HG03521 (cell line): ENCODE measurements at regions not wholly inside any gene's neighbourhood (a gene's known extent, or its start where the extent isn't known, plus 50 kb on each side); places are given as distances from the start of the nearest gene placed in this dataset.
"Not testable (repeated sequence)": the region's sequence is repeated elsewhere in the genome, so short reads cannot be mapped to it uniquely, and the experiment has no call there.

ENCODE experiments used
- ATAC-seq: cut with Tn5 transposase; IDR thresholded peaks from one replicate; pipeline ENCODE4 v1.9.1; 2021; ENCODE audit warnings: mild to moderate bottlenecking, moderate library complexity; ENCODE audit not compliant: unreplicated experiment

GRCh38 chr3:17847156-17847555, 104.7 kb upstream of the TBC1D5 start:
- no peak for ATAC-seq

DNA sequence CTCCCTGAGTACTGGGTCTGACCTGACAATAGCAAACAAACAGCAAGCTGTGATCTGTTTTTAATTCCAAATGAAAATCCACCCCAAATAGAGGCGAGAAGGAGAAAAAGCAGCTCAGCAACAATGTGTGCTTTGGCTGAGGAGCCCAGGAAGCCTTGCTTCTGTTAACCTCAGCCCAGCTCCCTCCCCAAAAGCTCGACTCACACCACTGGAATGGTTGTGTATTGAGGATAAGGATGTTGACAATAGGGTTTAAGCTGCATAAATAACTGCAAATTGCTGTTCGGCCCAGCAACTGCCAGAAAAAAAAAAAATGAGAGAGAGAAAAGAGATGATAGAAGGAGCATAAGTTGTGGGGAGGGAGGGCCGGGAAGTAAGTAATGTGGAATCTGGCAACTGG, 104.0 kb upstream of the TBC1D5 start:
- ATAC-seq, result no peak

DNA sequence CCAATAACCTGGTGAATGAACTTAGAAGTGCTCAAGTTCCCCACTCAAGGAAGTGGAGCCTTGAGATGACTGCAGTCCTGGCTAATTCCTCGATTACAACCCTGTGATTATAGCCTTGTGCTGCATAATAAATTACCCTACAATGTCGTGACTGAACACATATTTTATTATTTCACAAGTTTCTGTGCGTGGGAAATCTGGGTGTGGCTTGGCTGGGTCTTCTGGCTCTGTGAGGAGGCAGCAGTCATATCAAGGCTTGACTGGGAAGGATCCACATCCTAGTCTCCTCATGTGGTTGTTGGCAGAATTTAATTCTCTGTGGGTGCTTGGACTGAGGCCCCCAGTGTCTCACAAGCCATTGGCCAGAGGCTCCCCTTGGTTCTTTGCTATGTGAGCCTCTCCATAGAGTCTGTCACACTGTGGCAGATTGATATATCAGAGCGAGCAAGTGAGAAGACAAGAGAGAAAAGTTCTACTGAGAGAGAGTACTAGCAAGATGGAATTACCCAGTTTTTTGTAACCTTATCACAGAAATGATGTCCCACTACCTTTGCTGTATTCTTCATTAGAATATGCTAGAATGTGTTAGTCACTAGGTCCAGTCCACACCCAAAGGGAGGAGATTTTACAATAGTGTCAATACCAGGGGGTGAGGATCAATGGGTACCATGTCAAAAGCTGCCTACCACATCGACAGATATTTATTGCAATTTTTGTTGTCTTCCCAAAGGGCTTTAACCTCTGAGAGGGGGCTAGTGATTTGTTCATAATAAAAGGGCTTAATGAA, 102.8 kb upstream of the TBC1D5 start:
- ATAC-seq, result no peak

GRCh38 chr3:17844236-17844635, 101.8 kb upstream of the TBC1D5 start:
- ATAC-seq, result no peak

GRCh38 chr3:17841190-17841828, 98.9 kb upstream of the TBC1D5 start:
- peak; percentile 85 for ATAC-seq

DNA sequence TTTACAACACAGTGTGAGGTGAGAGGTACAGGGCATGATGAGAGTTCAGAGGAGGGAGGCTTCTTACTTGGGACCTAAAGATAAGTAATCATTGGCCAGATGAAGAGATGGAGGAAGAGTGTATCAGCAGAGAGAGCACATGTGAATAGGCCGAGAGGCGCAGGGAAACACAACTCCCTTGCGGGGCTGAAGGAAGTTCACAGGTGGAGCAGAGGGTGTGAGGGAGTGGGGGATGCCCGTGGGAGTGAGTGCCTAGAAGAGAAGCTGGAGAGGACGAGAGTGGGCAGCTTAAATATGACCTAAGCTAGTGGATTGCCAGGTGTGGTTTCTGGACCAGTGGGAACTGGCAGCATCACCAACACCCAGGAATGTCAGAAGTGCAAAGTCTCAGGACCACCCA, 98.2 kb upstream of the TBC1D5 start:
- no peak for ATAC-seq

- ATAC-seq, result no peak
These were observed 97.7 kb upstream of the TBC1D5 start for GRCh38 chr3:17840126-17840525.

GRCh38 chr3:17836919-17837318, 94.5 kb upstream of the TBC1D5 start:
- ATAC-seq, result no peak

- no peak for ATAC-seq
These were observed 93.7 kb upstream of the TBC1D5 start for GRCh38 chr3:17836092-17836491.

DNA sequence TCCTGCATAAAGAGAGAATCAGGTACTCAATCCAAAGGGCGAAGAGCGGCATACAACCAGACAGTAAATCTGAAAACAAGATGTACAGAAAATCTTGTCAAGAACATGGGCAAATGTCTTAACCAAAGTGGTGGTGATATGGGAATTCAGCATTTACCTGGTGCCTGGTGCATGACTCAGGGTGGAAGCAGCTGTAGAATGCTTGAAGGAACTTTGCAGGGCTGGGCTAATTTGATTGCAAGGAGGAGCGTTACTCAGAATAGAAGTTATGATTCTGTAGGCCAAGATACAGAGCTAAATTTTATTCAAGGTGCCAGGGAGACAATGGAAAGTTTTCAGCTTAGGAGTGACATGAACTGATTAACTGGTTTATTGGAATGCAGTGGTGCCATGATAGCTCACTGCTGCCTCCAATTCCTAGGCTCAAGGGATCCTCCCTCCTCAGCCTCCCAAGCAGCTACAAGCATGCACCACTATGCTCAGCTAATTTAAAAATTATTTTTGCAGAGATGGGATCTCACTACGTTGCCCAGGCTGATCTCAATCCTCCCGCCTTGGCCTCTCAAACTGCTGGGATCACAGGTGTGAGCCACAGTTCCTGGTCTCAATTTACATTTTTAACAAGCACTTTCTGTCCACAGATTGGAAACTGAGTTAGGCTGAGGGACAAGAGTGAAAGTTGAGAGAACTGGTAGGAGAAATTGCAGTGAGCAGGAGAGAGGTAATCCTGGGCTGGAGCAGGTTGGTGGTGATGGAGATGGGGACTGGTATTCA, 91.5 kb upstream of the TBC1D5 start:
- no peak for ATAC-seq

DNA sequence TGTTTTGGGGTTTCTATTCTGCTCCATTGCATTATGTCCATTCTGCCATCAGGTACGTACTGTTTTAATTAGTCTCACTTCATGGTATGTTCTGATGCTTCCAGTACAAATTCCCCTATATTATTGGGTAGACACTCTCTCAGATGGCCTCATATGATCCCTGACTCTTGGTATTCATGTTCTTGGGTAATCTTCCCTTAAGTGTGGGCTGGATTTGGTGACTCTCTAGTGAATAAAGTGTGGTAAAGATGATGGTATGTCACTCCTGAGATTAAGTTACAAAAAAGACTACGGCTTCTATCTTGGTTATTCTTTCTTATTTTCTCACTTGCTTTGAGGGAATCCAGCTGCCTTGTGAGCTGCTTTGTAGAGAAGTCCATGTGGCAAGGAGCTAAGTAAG, 89.6 kb upstream of the TBC1D5 start:
- ATAC-seq, result no peak

- no peak for ATAC-seq
These were observed 88.9 kb upstream of the TBC1D5 start for GRCh38 chr3:17831366-17831765.

GRCh38 chr3:17830788-17831187, 88.4 kb upstream of the TBC1D5 start:
- no peak for ATAC-seq

GRCh38 chr3:17828388-17828787, 86.0 kb upstream of the TBC1D5 start:
- ATAC-seq, result no peak

DNA sequence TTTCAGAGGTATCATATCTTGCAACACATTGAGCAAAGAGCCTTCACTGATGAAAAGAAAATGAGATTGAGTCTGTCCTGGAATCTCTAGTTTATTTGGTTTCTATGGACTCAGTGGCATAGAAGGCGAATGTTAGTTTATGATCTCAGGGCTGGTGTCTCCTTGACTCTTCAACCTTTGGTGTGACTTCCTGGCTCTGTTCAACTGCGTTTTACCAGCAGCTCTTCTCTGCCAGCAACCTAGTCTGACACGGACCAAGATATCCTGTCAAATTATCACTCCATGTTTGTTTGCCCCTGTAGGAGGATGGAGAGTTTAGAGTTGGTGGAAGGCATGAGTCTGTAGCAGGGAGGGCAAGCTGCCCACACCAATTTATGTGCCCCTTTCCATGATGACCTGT, 82.9 kb upstream of the TBC1D5 start:
- ATAC-seq, result no peak

- ATAC-seq, result no peak
These were observed 81.4 kb upstream of the TBC1D5 start for GRCh38 chr3:17823816-17824215.

GRCh38 chr3:17823036-17823435, 80.6 kb upstream of the TBC1D5 start:
- no peak for ATAC-seq

DNA sequence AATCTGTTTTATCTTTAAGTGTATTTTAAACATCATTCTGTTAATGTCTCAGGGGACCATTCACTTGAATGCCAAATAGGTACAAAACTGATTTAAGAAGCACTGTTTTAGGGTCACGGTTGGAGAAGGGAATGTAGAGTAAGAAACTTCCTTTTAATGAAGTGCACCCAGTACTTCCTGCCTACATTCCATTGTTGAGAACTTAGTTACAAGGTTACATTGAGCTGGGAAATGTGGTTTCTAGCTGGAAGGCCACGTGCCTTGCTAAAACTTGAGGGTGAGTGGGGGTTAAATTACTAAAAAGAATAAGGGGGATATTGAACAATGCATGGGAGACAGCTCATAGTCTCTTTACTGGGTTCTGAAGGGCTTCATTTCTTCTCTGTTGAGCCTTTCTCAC, 78.3 kb upstream of the TBC1D5 start:
- no peak for ATAC-seq

- ATAC-seq, result no peak
These were observed 77.8 kb upstream of the TBC1D5 start for GRCh38 chr3:17820275-17820674.

DNA sequence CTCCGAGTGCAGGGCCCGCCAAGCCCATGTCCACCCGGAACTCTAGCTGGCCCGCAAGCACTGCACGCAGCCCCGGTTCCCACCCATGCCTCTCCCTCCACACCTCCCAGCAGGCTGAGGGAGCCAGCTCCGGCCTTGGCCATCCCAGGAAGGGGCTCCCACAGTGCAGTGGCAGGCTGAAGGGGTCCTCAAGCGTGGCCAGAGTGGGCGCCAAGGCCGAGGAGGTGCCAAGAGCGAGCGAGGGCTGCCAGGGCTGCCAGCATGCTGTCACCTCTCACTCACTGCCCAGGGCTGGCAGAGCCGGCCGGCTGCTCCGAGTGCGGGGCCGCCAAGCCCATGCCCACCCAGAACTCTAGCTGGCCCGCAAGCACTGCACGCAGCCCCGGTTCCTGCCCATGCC, 75.5 kb upstream of the TBC1D5 start:
- not testable (repeated sequence) for ATAC-seq

- ATAC-seq, result no peak
These were observed 75.1 kb upstream of the TBC1D5 start for GRCh38 chr3:17817545-17817944.

DNA sequence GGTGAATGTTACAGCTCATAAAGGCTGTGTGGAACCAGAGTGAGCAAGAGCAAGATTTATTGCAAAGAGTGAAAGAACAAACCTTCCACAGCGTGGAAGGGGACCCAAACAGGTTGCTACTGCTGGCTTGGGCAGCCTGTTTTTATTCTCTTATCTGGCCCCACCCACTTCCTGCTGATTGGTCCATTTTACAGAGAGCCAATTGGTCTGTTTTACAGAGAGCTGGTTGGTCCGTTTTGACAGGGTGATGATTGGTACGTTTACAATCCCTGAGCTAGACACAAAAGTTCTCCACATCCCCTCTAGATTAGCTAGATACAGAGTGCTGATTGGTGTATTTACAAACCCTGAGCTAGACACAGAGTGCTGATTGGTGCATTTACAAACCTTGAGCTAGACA, 74.4 kb upstream of the TBC1D5 start:
- not testable (repeated sequence) for ATAC-seq
